ENCODE measurements at regions not wholly inside any gene's neighbourhood (a gene's known extent, or its start where the extent isn't known, plus 50 kb on each side); places are given as distances from the start of the nearest gene placed in this dataset.

DNA sequence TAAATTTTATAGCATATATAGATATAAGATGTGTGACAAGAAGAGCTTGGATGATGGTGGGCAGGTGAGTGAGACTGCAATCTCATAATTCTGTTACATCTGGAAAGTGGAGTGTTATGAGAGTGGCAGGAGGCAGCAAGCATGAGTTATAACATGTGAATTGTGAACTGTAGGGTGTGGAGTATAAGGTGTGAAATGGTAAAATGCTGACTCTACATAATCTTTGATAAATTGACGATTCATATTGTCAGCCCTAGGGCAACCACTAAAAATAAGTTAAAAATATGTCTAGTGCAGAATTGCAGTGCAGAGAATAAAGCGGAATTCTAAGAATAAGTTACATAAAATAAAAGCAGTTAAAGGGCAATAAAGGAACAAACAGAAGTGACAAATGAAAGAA is 74.8 kb upstream of the AKR1E2 start:
- no peak overlapping the region for H3K4me3 Mint-ChIP-seq
- DNase-seq (no peak), ATAC-seq (no peak)
- H3K4me1 Mint-ChIP-seq: peaks cover 4% of the 10 kb centered on the region
- no peak overlapping the region for H3K27ac Mint-ChIP-seq
- no peaks in the 10 kb centered on the region for H3K9me3 ChIP-seq (ENCODE audit: control insufficient read depth, low read length, poor library complexity, severe bottlenecking)
- no peaks in the 10 kb centered on the region for H3K36me3 Mint-ChIP-seq (ENCODE audit: low read depth)
- H3K27me3 Mint-ChIP-seq: peaks cover 62% of the 10 kb centered on the region

GRCh38 chr10:4749271-4749574 is 76.8 kb upstream of the AKR1E2 start:
- DNase-seq: no peak
- H3K4me1 Mint-ChIP-seq: peaks cover 2% of the 10 kb centered on the region
- H3K27me3 Mint-ChIP-seq: peaks cover 62% of the 10 kb centered on the region
- H3K9me3 ChIP-seq (ENCODE audit: control insufficient read depth, low read length, poor library complexity, severe bottlenecking): no peaks in the 10 kb centered on the region
- H3K27ac Mint-ChIP-seq: no peak overlapping the region
- no peaks in the 10 kb centered on the region for H3K36me3 Mint-ChIP-seq (ENCODE audit: low read depth)
- ATAC-seq: no peak
- no peak overlapping the region for H3K4me3 Mint-ChIP-seq

- H3K36me3 Mint-ChIP-seq (ENCODE audit: low read depth): no peaks in the 10 kb centered on the region
- no peaks in the 10 kb centered on the region for H3K9me3 ChIP-seq (ENCODE audit: control insufficient read depth, low read length, poor library complexity, severe bottlenecking)
- H3K4me3 Mint-ChIP-seq: no peak overlapping the region
- no peak overlapping the region for H3K27ac Mint-ChIP-seq
- no peak for DNase-seq
- H3K4me1 Mint-ChIP-seq: no peaks in the 10 kb centered on the region
- no peak for ATAC-seq
- peaks cover 63% of the 10 kb centered on the region for H3K27me3 Mint-ChIP-seq
Observed at GRCh38 chr10:4748491-4749270, 77.3 kb upstream of the AKR1E2 start.

GRCh38 chr10:4742217-4742616 is 83.8 kb upstream of the AKR1E2 start:
- Mint-ChIP-seq H3K27ac (no peak overlapping the region), H3K4me3 (no peak overlapping the region), H3K27me3 (peaks cover 43% of the 10 kb centered on the region), H3K36me3 (ENCODE audit: low read depth) (no peaks in the 10 kb centered on the region), H3K4me1 (no peaks in the 10 kb centered on the region)
- no peaks in the 10 kb centered on the region for H3K9me3 ChIP-seq (ENCODE audit: control insufficient read depth, low read length, poor library complexity, severe bottlenecking)
- DNase-seq: no peak
- ATAC-seq: no peak

- H3K9me3 ChIP-seq (ENCODE audit: control insufficient read depth, low read length, poor library complexity, severe bottlenecking): no peaks in the 10 kb centered on the region
- no peaks in the 10 kb centered on the region for H3K4me1 Mint-ChIP-seq
- H3K4me3 Mint-ChIP-seq: no peak overlapping the region
- H3K27me3 Mint-ChIP-seq: peaks cover 57% of the 10 kb centered on the region
- no peaks in the 10 kb centered on the region for H3K36me3 Mint-ChIP-seq (ENCODE audit: low read depth)
- DNase-seq (no peak), ATAC-seq (no peak)
- H3K27ac Mint-ChIP-seq: no peak overlapping the region
Observed at GRCh38 chr10:4740471-4740870, 85.5 kb upstream of the AKR1E2 start.

DNA sequence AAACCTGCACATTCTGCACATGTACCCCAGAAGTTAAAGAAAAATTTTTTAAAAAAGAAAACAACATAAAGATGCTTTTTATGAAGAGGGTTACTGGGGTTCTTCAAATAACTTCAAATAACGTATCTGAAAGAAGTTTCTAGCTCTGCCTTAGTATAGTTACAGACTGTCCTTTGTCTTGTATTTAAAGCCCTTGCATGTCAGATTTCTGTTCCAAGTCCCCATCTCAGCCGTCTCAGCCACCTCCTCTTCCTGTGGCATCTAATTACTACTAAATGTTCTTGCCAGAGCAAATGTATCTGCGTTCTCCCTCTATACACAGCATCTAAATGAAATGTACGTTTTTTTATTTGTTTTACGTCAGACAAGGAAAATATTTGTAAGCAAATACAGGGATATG is 89.4 kb upstream of the AKR1E2 start:
- no peaks in the 10 kb centered on the region for H3K9me3 ChIP-seq (ENCODE audit: control insufficient read depth, low read length, poor library complexity, severe bottlenecking)
- Mint-ChIP-seq H3K27me3 (peaks cover 51% of the 10 kb centered on the region), H3K4me1 (no peaks in the 10 kb centered on the region), H3K27ac (no peak overlapping the region), H3K36me3 (ENCODE audit: low read depth) (no peaks in the 10 kb centered on the region), H3K4me3 (no peak overlapping the region)
- no peak for ATAC-seq
- DNase-seq: no peak

DNA sequence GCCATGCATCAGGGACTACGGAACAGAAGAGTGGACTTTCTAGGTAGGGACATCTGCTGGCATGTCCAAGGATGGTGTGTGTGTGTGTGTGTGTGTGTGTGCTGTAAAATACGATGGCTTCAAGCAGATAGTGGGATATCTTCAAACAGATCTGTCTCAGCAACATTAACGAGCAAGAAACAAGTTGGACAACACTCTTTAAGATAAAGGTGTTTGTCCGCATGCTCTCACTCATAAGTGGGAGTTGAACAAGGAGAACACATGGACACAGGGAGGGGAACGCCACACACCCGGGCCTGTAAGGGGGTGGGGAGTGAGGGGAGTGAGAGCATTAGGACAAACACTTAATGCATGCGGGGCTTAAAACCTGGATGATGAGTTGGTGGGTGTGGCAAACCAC is 89.8 kb upstream of the AKR1E2 start:
- DNase-seq (no peak), ATAC-seq (no peak)
- Mint-ChIP-seq H3K27me3 (peaks cover 51% of the 10 kb centered on the region), H3K36me3 (ENCODE audit: low read depth) (no peaks in the 10 kb centered on the region), H3K4me1 (no peaks in the 10 kb centered on the region), H3K27ac (peak overlapping the region; percentile 41), H3K4me3 (no peak overlapping the region)
- no peaks in the 10 kb centered on the region for H3K9me3 ChIP-seq (ENCODE audit: control insufficient read depth, low read length, poor library complexity, severe bottlenecking)

DNA sequence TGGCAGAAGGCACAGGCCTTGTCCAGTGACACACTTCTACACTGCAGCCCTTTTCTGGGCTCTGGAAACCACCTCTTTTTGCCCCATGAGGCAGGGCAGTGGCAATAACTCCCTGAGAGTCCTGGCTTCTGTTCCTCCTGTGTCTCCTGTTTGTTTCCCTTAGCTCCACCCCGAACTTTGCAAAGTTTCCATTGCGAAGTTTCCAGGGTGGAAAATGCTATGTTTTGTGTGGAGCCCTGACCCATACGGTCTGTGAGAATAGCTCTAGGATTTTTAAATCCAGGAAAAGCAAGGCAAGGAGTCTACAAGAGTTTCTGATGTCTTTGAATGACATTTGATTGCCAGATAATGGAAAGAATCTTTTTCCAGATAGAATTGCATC is 92.2 kb upstream of the AKR1E2 start:
- H3K9me3 ChIP-seq (ENCODE audit: control insufficient read depth, low read length, poor library complexity, severe bottlenecking): no peaks in the 10 kb centered on the region
- no peak for ATAC-seq
- Mint-ChIP-seq H3K4me1 (no peaks in the 10 kb centered on the region), H3K4me3 (no peak overlapping the region), H3K27me3 (peaks cover 41% of the 10 kb centered on the region), H3K36me3 (ENCODE audit: low read depth) (no peaks in the 10 kb centered on the region), H3K27ac (no peak overlapping the region)
- DNase-seq: no peak

DNA sequence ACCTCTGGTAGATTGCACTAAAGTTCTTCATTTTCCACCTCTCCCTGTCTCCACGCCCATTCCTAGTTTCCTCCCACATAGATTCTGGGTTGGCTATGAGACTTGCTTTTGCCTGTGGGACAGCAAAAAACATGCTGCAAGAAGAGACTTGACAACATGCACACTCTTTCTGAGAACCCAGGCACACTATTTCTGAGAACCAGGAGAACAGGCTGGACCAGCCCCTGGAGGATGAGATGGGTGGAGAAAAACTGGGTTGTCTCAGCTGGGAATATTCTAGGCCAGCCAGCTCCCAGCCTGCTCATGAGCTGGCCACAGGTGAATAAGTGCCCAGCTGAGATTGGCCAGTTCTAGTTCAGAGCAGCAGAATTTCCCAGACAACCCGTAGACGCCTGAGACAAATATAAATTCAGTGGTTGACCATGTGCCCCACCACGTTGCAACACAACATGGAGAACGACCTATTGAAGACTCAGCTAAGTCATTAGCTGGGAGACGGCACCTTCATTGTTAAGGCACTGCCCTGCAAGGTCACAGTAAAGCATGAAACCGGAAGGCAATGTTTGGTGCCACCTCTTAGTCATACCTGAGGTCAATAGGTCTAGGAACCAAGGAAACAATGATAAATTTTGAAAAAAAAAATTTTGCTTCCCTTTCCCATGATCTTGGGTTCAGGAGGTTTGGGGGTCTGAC is 92.7 kb upstream of the AKR1E2 start:
- no peak for ATAC-seq
- Mint-ChIP-seq H3K27me3 (peaks cover 35% of the 10 kb centered on the region), H3K27ac (no peak overlapping the region), H3K4me3 (no peak overlapping the region), H3K4me1 (no peaks in the 10 kb centered on the region), H3K36me3 (ENCODE audit: low read depth) (no peaks in the 10 kb centered on the region)
- H3K9me3 ChIP-seq (ENCODE audit: control insufficient read depth, low read length, poor library complexity, severe bottlenecking): no peaks in the 10 kb centered on the region
- DNase-seq: no peak

- no peaks in the 10 kb centered on the region for H3K4me1 Mint-ChIP-seq
- H3K27me3 Mint-ChIP-seq: peaks cover 33% of the 10 kb centered on the region
- H3K36me3 Mint-ChIP-seq (ENCODE audit: low read depth): no peaks in the 10 kb centered on the region
- no peak overlapping the region for H3K27ac Mint-ChIP-seq
- no peaks in the 10 kb centered on the region for H3K9me3 ChIP-seq (ENCODE audit: control insufficient read depth, low read length, poor library complexity, severe bottlenecking)
- no peak for DNase-seq
- ATAC-seq: no peak
- no peak overlapping the region for H3K4me3 Mint-ChIP-seq
Observed at GRCh38 chr10:4730998-4731397, 95.0 kb upstream of the AKR1E2 start.

- H3K27me3 Mint-ChIP-seq: peaks cover 13% of the 10 kb centered on the region
- no peak overlapping the region for H3K4me3 Mint-ChIP-seq
- H3K4me1 Mint-ChIP-seq: no peaks in the 10 kb centered on the region
- ATAC-seq: no peak
- no peaks in the 10 kb centered on the region for H3K36me3 Mint-ChIP-seq (ENCODE audit: low read depth)
- H3K27ac Mint-ChIP-seq: no peak overlapping the region
- no peaks in the 10 kb centered on the region for H3K9me3 ChIP-seq (ENCODE audit: control insufficient read depth, low read length, poor library complexity, severe bottlenecking)
- DNase-seq: no peak
Observed at GRCh38 chr10:4725917-4726606, 99.9 kb upstream of the AKR1E2 start.

- H3K9me3 ChIP-seq (ENCODE audit: control insufficient read depth, low read length, poor library complexity, severe bottlenecking): no peaks in the 10 kb centered on the region
- no peaks in the 10 kb centered on the region for H3K4me1 Mint-ChIP-seq
- H3K36me3 Mint-ChIP-seq (ENCODE audit: low read depth): no peaks in the 10 kb centered on the region
- no peak for ATAC-seq
- DNase-seq: no peak
- no peak overlapping the region for H3K27ac Mint-ChIP-seq
- no peak overlapping the region for H3K4me3 Mint-ChIP-seq
- H3K27me3 Mint-ChIP-seq: peaks cover 26% of the 10 kb centered on the region
Observed at GRCh38 chr10:4723860-4724259, 102.1 kb upstream of the AKR1E2 start.

DNA sequence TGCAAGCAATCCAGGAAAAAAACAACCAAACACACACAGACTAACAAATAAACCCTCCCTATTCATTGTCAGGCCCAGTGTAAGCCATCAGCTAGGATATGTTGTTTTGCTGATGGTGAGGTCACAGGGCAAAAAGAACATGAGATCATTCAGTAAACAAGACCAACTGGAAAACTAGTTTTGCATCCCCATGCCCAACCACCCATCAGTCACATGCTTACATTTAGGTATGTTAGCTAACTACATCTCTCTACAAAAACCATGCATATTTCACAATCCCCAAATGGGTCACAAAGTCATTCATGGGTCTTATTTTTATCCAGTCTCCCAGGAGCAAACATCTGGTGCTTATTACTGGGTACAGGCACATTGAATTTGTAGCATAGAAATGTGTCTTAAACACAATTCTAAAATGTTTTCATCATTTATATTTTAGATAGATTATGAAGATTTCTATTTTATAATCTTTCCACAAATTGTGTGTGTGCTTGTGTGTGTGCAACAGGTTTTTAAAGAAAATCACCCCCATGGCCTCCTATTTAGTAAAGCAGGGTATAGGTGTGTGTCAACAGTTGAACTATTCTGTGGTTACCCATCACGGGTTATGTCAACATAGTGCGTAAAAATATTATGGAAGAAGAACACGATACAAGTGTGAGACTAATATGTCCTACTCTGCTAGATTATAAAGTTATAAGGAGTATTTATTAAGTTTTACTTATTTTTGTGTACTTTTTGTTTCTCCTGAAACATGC is 103.8 kb upstream of the AKR1E2 start:
- no peak for ATAC-seq
- no peaks in the 10 kb centered on the region for H3K9me3 ChIP-seq (ENCODE audit: control insufficient read depth, low read length, poor library complexity, severe bottlenecking)
- Mint-ChIP-seq H3K27me3 (peaks cover 29% of the 10 kb centered on the region), H3K4me1 (no peaks in the 10 kb centered on the region), H3K4me3 (no peak overlapping the region), H3K36me3 (ENCODE audit: low read depth) (no peaks in the 10 kb centered on the region), H3K27ac (no peak overlapping the region)
- no peak for DNase-seq
